Panc1 (cell line): ENCODE measurements at regions not wholly inside any gene's neighbourhood (a gene's known extent, or its start where the extent isn't known, plus 50 kb on each side); places are given as distances from the start of the nearest gene placed in this dataset.
"Not testable (repeated sequence)": the region's sequence is repeated elsewhere in the genome, so short reads cannot be mapped to it uniquely, and the experiment has no call there.

Source experiments
- ATAC-seq: fragments of 200-7000 bp; cut with Tn5 transposase; 2 replicates; pipeline ENCODE4 v1.9.1; 2020; ENCODE audit warnings: mild to moderate bottlenecking, moderate library complexity
- BruUV-seq: library from RNA; stranded (reverse); fragments of 400-500 nt; replicated peaks from 2 replicates; lab custom pipeline; 2021; lab: Mats Ljungman, UMichigan
- CTCF ChIA-PET: fragments of 300-600 bp; sonication (Branson Sonifier 250); formaldehyde crosslinking; loops from one replicate; lab custom pipeline; 2022; ENCODE audit warnings: antibody characterized with exemption; lab: Charles Lee
- POLR2A ChIA-PET: fragments of 300-600 bp; sonication (Branson Sonifier 250); formaldehyde crosslinking; loops from one replicate; lab custom pipeline; 2022; ENCODE audit warnings: antibody characterized with exemption; lab: Charles Lee
- DNase-seq: peaks from one replicate; pipeline ENCODE4 v3.0.0-alpha.2; 2010; ENCODE audit warnings: low read depth, low spot score
- H3K27ac ChIP-seq: 2 replicates; pipeline ENCODE4 v1.5.1; 2011; ENCODE audit warnings: mild to moderate bottlenecking, low read length, inconsistent platforms
- H3K27me3 ChIP-seq: fragments of 200-500 bp; sonication (Bioruptor generic); 2 replicates; pipeline ENCODE4 v1.6.0; 2014; ENCODE audit warnings: low read length, inconsistent platforms; ENCODE audit not compliant: control insufficient read depth, insufficient read depth
- H3K36me3 ChIP-seq: fragments of 200-500 bp; sonication (Bioruptor generic); 2 replicates; pipeline ENCODE4 v1.5.1; 2014; ENCODE audit warnings: inconsistent platforms, mild to moderate bottlenecking, low read length, moderate library complexity; ENCODE audit not compliant: control insufficient read depth, insufficient read depth
- H3K4me1 ChIP-seq: 2 replicates; pipeline ENCODE4 v1.5.1; 2011; ENCODE audit warnings: inconsistent platforms, mild to moderate bottlenecking, low read length, moderate library complexity; ENCODE audit not compliant: control insufficient read depth, insufficient read depth
- H3K4me3 ChIP-seq, 2 experiments: 2 replicates each; pipeline ENCODE4 v1.5.1; 2011 to 2012; ENCODE audit warnings: low read depth in 2 of 2, low read length in 2 of 2, mild to moderate bottlenecking in 2 of 2, inconsistent platforms in 1 of 2, moderate library complexity in 1 of 2
- H3K9me3 ChIP-seq: fragments of 200-500 bp; sonication (Bioruptor generic); 2 replicates; pipeline ENCODE4 v1.5.1; 2014; ENCODE audit warnings: low read depth, mild to moderate bottlenecking, inconsistent platforms, low read length, moderate library complexity; ENCODE audit not compliant: control insufficient read depth, insufficient read depth
- POLR2AphosphoS5 ChIP-seq: IDR thresholded peaks from 2 replicates; pipeline ENCODE4 v1.6.1; 2012; ENCODE audit warnings: mild to moderate bottlenecking, low read depth, low read length, moderate library complexity
- REST ChIP-seq, 2 experiments: IDR thresholded peaks; 2 replicates each; pipeline ENCODE4 v1.6.1; 2011 to 2012; ENCODE audit warnings: low read depth in 2 of 2, control low read depth in 1 of 2, low read length in 1 of 2, mild to moderate bottlenecking in 1 of 2, moderate library complexity in 1 of 2; ENCODE audit not compliant: insufficient read depth in 1 of 2
- SIN3A ChIP-seq: IDR thresholded peaks from 2 replicates; pipeline ENCODE4 v1.6.1; 2012; ENCODE audit warnings: low read depth, mild to moderate bottlenecking, low read length, moderate library complexity, borderline replicate concordance; ENCODE audit not compliant: insufficient read depth
- TCF7L2 ChIP-seq: IDR thresholded peaks from 2 replicates; pipeline ENCODE4 v1.6.1; 2011; ENCODE audit warnings: mild to moderate bottlenecking, low read depth, low read length, inconsistent platforms
- in situ Hi-C: cut with HindIII; loops from 2 replicates; pipeline ENCODE4 v1.10.0; 2016; ENCODE audit warnings: low sequenced_read_pairs, low pct_unique_long_range_greater_than_20kb
- intact Hi-C: fragments of 100-400 bp; cut with micrococcal nuclease; formaldehyde crosslinking; loops from one replicate; pipeline ENCODE4 v1.10.0; 2022; ENCODE audit not compliant: unreplicated experiment
- TF ChIP-seq, protein P1 (sequence below): fragments of 450-650 bp; IDR thresholded peaks from 2 replicates; pipeline ENCODE4 v1.5.1; 2017; ENCODE audit warnings: mild to moderate bottlenecking

DNA sequence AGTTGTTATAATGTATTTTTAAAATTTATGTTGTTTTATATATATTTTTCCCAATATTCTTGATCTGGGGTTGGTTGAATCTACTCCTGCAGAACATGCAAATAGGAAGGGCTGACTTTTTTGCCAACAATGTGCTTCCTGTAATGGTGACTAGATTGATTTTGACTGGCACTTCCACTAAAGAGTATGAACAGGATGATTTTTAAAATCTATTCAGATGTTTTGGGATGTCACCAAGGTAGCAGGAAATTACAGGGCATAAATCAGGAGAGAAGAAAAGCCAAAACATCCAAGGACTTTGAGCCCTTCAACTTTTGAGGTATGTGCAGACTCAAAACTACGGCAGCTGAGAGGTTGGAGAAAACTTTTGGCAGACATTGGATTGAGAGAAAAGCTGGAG lies 1047.6 kb downstream of the SLITRK5 start:
- Histone ChIP-seq H3K36me3 (no peaks in the 10 kb centered on the region), H3K9me3 (no peaks in the 10 kb centered on the region), H3K4me1 (no peaks in the 10 kb centered on the region), H3K4me3 (no peak overlapping the region), H3K27me3 (no peaks in the 10 kb centered on the region), H3K27ac (no peak overlapping the region)
- TF ChIP-seq, protein P1, sequence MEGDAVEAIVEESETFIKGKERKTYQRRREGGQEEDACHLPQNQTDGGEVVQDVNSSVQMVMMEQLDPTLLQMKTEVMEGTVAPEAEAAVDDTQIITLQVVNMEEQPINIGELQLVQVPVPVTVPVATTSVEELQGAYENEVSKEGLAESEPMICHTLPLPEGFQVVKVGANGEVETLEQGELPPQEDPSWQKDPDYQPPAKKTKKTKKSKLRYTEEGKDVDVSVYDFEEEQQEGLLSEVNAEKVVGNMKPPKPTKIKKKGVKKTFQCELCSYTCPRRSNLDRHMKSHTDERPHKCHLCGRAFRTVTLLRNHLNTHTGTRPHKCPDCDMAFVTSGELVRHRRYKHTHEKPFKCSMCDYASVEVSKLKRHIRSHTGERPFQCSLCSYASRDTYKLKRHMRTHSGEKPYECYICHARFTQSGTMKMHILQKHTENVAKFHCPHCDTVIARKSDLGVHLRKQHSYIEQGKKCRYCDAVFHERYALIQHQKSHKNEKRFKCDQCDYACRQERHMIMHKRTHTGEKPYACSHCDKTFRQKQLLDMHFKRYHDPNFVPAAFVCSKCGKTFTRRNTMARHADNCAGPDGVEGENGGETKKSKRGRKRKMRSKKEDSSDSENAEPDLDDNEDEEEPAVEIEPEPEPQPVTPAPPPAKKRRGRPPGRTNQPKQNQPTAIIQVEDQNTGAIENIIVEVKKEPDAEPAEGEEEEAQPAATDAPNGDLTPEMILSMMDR, result no peak
- no peak for TF ChIP-seq POLR2AphosphoS5
- TF ChIP-seq REST (IDR thresholded peaks at IDR 0.05; ENCODE audit: insufficient read depth in 1 of 2, low read depth in 2 of 2, low read length in 1 of 2), result no peak
- no peak for TF ChIP-seq TCF7L2
- no peak for TF ChIP-seq SIN3A
- in situ Hi-C loops, result no loop called here
- BruUV-seq, result no TSS peak
- ChIA-PET POLR2A (no interaction called here), CTCF (no interaction called here)
- ATAC-seq (no peak), DNase-seq (no peak)
- intact Hi-C loops, result no loop called here

DNA sequence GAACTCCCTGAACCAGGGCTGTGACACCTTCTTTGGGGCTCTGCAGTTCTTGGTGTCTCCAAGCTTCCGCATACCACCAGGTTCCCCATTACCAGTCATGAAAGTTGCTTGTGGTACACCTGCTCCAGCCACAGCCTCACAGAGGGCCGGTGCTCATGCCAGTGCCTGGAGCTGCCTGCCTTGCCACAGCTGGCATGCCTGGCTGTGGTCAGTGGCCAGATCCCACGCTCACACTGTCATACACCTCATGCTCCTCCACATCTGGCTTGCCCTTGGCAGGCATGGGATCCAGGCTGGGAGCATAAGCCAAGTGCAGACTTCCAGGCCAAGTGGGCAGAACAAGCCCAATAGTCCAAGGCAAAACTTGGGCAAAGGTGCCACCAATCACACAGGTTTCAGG lies 1054.9 kb downstream of the SLITRK5 start:
- no peak for TF ChIP-seq TCF7L2
- no peak for TF ChIP-seq SIN3A
- no peak for TF ChIP-seq POLR2AphosphoS5
- TF ChIP-seq REST (IDR thresholded peaks at IDR 0.05; ENCODE audit: insufficient read depth in 1 of 2, low read depth in 2 of 2, low read length in 1 of 2), result no peak
- TF ChIP-seq, protein P1, result no peak
- CTCF ChIA-PET, result no interaction called here

DNA sequence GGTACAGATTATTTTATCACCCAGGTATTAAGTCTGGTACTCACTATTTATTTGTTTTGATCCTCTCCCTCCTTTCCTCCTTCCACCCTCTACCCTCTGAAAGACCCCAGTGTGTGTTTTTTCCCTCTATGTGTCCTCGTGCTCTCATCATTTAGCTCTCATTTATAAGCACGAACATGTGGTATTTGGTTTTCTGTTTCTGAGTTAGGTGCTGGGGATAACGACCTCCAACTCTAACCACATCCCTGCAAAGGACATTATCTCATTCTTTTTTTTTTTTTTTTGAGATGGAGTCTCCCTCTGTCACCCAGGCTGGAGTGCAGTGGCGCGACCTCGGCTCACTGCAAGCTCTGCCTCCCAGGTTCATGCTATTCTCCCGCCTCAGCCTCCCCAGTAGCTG lies 1056.1 kb downstream of the SLITRK5 start:
- ATAC-seq, CTCF ChIA-PET, H3K27ac ChIP-seq, DNase-seq, H3K36me3 ChIP-seq, in situ Hi-C loops, POLR2A ChIA-PET, H3K4me3 ChIP-seq, intact Hi-C loops, BruUV-seq, H3K4me1 ChIP-seq, H3K9me3 ChIP-seq, H3K27me3 ChIP-seq: not testable (repeated sequence)

More for the DNA sequence above, 1054.9 kb downstream of the SLITRK5 start:
- DNase-seq (no peak), ATAC-seq (no peak)
- BruUV-seq, result no TSS peak
- H3K36me3 ChIP-seq, result no peaks in the 10 kb centered on the region
- no peaks in the 10 kb centered on the region for H3K9me3 ChIP-seq
- H3K4me3 ChIP-seq, result no peak overlapping the region
- H3K27me3 ChIP-seq, result no peaks in the 10 kb centered on the region
- POLR2A ChIA-PET, result no interaction called here
- in situ Hi-C loops, result no loop called here
- no peak overlapping the region for H3K27ac ChIP-seq
- H3K4me1 ChIP-seq, result no peaks in the 10 kb centered on the region
- intact Hi-C loops, result no loop called here
